ENCODE measurements at regions not wholly inside any gene's neighbourhood (a gene's known extent, or its start where the extent isn't known, plus 50 kb on each side); places are given as distances from the start of the nearest gene placed in this dataset.
"Not testable (repeated sequence)": the region's sequence is repeated elsewhere in the genome, so short reads cannot be mapped to it uniquely, and the experiment has no call there.

- DNase-seq (ENCODE audit: low read depth): not testable (repeated sequence)
Observed at GRCh38 chr6:133790756-133791155, 98.2 kb upstream of the TCF21 start.

GRCh38 chr6:133795051-133795450, 93.9 kb upstream of the TCF21 start:
- not testable (repeated sequence) for DNase-seq (ENCODE audit: low read depth)

- no peak for DNase-seq (ENCODE audit: low read depth)
Observed at GRCh38 chr6:133796235-133796634, 92.7 kb upstream of the TCF21 start.

DNA sequence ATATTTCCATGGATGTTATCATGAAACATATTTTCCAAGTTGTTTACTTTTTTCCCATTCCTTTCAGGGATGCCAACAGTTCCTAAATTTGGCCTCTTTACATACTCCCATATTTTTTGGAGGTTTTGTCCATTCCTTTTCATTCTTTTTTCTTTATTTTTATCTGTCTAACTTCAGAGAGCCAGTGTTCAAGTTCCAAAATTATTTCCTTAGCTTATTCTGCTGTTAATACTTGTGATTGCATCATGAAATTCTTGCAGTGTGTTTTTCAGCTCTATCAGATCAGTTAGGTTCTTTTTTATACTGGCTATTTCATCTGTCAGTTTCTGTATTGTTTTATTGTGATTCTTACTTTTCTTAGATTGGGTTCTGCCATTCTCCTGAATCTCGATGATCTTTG, 89.9 kb upstream of the TCF21 start:
- no peak for DNase-seq (ENCODE audit: low read depth)

DNA sequence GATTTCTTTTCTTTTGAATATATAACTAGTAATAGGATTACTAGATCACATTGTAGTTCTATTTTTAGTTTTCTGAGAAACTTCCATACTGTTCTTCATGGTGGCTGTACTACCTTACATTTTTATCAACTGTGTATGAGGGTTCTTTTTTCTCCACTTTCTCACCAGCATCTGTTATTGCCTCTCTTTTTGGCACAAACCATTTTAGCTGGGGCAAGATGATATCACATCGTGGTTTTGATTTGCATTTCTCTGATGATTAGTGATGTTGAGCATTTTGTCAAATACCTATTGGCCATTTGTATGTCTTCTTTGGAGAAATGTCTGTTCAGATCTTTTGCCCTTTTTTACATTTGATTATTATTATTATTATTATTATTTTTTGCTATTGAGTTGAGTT, 86.1 kb upstream of the TCF21 start:
- no peak for DNase-seq (ENCODE audit: low read depth)

GRCh38 chr6:133804265-133804664, 84.6 kb upstream of the TCF21 start:
- DNase-seq (ENCODE audit: low read depth): no peak

- DNase-seq (ENCODE audit: low read depth): no peak
Observed at GRCh38 chr6:133805876-133806275, 83.0 kb upstream of the TCF21 start.

DNA sequence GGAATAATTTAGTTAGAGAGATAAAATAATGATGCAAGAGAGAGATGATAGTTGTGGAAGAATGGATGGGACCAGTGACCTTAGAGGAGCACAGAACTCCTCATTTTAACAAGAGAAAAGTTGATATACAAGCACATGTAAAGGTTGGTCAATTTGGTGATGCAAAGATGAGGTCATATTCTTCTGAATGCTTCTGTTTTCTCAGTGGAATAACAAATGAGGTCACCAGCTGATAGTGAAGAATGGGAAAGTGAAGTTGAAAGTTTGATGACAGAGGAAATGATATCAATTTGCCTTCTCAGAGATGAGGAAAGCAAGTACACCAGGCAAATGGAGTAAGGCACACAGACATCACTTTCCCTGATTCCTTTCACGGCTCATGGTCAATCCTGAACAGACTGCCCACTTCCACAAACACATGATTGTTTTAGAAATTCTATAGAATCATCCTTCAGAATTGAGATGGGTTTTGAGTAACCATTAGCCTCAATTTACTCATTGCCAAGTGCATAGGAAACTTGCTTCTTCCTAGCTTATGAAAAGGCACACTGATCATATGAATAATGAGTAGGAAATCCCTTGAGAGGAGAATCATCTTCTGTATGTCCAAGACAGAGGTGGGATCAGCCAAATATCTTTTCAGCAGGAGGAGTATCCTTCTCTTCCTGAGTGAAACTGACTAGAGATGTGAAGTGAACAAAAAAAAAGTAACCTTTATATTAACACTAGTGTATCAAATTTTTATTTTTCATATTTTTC, 82.4 kb upstream of the TCF21 start:
- DNase-seq (ENCODE audit: low read depth): no peak

DNA sequence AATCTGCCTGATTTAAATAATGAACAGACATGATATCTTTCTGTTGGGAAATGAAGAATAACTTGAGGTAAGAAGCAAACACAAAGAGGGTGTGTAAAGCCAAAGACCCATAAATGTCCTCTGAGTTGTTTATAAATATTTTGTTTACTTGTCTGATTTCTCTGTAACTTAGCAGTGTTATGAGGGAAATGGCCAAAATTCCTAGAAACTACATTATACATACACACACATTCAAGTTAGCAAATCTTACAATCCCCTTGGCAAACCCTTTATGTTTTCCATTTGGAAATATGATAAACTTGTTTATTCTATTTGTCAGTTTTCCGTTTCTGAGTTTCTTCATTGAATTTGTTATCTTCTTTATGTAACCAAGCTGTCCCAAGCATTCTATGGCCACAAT, 81.4 kb upstream of the TCF21 start:
- DNase-seq (ENCODE audit: low read depth): no peak

GRCh38 chr6:133809406-133809805, 79.5 kb upstream of the TCF21 start:
- no peak for DNase-seq (ENCODE audit: low read depth)

GRCh38 chr6:133811557-133811956, 77.4 kb upstream of the TCF21 start:
- no peak for DNase-seq (ENCODE audit: low read depth)

DNA sequence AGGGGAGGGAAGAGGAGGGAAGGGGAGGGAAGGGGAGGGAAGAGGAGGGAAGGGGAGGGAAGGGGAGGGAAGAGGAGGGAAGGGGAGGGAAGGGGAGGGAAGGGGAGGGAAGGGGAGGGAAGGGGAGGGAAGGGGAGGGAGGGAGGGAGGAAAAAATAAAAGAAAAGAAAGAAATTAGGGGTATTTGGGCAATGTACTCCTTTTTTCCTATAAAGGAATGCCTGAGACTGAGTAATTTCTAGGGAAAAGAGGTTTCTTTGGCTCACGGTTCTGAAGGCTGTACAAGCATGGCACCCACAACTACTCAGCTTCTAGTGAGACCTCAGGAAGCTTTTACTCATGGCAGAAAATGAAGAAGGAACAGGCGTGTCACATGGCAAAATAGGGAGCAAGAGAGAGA, 76.5 kb upstream of the TCF21 start:
- not testable (repeated sequence) for DNase-seq (ENCODE audit: low read depth)

- DNase-seq (ENCODE audit: low read depth): no peak
Observed at GRCh38 chr6:133814238-133814637, 74.7 kb upstream of the TCF21 start.

DNA sequence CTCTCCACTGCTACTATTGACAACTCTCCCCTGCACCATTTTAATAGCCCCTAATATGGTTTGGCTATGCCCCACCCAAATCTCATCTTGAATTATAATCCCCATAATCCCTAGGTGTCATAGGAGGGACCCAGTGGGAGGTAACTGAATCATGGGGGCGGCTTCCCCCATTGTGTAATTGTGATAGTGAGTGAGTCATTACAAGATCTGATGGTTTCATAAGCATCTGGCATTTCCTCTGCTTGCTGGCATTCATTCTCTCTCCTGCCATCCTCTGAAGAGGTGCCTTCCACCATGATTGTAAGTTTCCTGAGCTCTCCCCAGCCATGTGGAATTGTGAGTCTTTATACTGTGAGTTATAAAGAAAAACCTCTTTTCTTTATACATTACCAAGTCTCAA, 74.1 kb upstream of the TCF21 start:
- DNase-seq (ENCODE audit: low read depth): no peak

GRCh38 chr6:133815313-133815712, 73.6 kb upstream of the TCF21 start:
- no peak for DNase-seq (ENCODE audit: low read depth)

- DNase-seq (ENCODE audit: low read depth): no peak
Observed at GRCh38 chr6:133816171-133816570, 72.7 kb upstream of the TCF21 start.

GRCh38 chr6:133817460-133818047, 71.4 kb upstream of the TCF21 start:
- peak; percentile 11 for DNase-seq (ENCODE audit: low read depth)

- DNase-seq (ENCODE audit: low read depth): no peak
Observed at GRCh38 chr6:133818320-133818719, 70.6 kb upstream of the TCF21 start.

DNA sequence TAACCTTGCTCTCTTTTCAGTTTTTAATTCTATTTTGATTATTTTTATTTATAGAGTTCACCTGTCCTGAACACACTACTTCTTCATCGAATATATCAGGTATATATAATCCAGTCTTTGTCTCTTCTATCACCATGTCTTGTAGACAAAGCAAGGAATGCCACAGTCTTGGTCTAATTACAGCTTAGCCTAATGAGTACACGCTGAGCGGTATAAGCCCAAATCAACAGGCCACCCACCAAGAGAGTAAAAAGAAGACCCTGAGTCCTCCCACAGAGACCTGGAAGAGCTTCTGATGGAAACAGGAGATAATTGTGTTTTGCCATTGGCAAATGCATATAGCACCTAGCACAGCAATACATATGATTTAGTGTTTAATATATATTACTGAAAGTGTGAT, 68.7 kb upstream of the TCF21 start:
- DNase-seq (ENCODE audit: low read depth): no peak

DNA sequence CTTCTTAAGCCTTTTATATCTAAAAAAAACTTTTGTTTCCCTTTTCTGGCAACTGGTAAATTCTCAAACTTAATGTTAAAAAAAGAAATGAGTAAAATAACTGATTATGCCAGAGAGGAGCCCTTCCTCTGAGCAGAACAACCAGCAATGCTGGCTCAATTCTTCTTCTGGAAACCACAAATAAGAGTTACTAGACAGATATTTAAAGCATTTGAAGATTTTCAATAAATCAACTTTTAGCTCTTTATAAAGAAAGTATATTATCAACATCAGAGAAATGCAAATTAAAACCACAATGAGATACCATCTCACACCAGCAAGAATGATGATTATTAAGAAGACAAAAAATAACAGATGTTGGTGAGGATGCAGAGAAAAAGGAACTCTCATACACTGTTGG, 61.1 kb upstream of the TCF21 start:
- no peak for DNase-seq (ENCODE audit: low read depth)

GRCh38 chr6:133833949-133834359, 55.0 kb upstream of the TCF21 start:
- no peak for DNase-seq (ENCODE audit: low read depth)

GRCh38 chr6:133834472-133835170, 54.3 kb upstream of the TCF21 start:
- DNase-seq (ENCODE audit: low read depth): no peak

DNA sequence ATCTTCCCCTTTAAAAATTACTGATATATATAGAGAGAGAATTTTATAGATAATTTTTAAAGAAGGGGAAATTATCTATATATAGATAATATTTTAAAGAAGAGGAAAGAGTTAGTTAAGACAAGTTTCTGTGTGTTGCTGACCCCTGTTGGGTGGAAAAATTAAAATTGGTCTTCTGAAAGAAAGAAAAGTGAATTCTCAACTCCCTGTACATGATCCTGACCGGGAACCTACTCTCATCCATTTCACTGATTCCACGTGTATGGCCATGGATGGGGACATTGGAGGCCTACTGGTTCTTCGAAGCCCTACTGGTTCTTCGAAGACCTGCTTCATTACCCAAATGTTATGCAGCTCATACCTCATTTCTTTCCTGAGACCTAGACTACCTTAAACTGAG, 53.0 kb upstream of the TCF21 start:
- no peak for DNase-seq (ENCODE audit: low read depth)

Measured in activated gamma-delta T cell treated with anti-CD3 and anti-CD28 coated beads, Interleukin-2, amount 50 U/mL, for 16 hours (primary cell).